Keratinocyte (primary cell): ENCODE measurements at regions not wholly inside any gene's neighbourhood (a gene's known extent, or its start where the extent isn't known, plus 50 kb on each side); places are given as distances from the start of the nearest gene placed in this dataset.
A peak's percentile ranks its signal among the peaks of the same experiment; 100 is the strongest.

Experiments
- DNase-seq: peaks from one replicate; pipeline ENCODE4 v3.0.0-alpha.2; 2011; ENCODE audit warnings: low read depth, missing footprints, low spot score
- FAIRE-seq: peaks from 2 replicates; lab custom pipeline; 2011; peaks lifted over from hg19 to GRCh38; lab: Jason Lieb, UNC
- H2AFZ ChIP-seq: 2 replicates; pipeline ENCODE4 v1.6.0; 2012; ENCODE audit warnings: low read length, control low read depth, inconsistent platforms; ENCODE audit not compliant: control insufficient read depth
- H3K27ac ChIP-seq: 2 replicates; pipeline ENCODE4 v1.5.1; 2011; ENCODE audit warnings: low read length; ENCODE audit not compliant: control insufficient read depth, insufficient read depth
- H3K27me3 ChIP-seq: 3 replicates; pipeline ENCODE4 v1.6.0; 2011; ENCODE audit warnings: low read length; ENCODE audit not compliant: control insufficient read depth, insufficient read depth; ENCODE audit errors: extremely low read depth
- H3K36me3 ChIP-seq, 2 experiments: 2 replicates in 1 of 2; 3 replicates in 1 of 2; pipeline ENCODE4 v1.5.1; 2011; ENCODE audit warnings: low read length in 2 of 2, mild to moderate bottlenecking in 1 of 2; ENCODE audit not compliant: control insufficient read depth in 2 of 2, insufficient read depth in 2 of 2; ENCODE audit errors: extremely low read depth in 1 of 2
- H3K4me1 ChIP-seq: 3 replicates; pipeline ENCODE4 v1.5.1; 2011; ENCODE audit warnings: low read length; ENCODE audit not compliant: control insufficient read depth, insufficient read depth; ENCODE audit errors: extremely low read depth
- H3K4me2 ChIP-seq: 3 replicates; pipeline ENCODE4 v1.6.0; 2011; ENCODE audit warnings: low read depth, low read length; ENCODE audit not compliant: control insufficient read depth, insufficient read depth; ENCODE audit errors: extremely low read depth
- H3K4me3 ChIP-seq, 3 experiments: fragments of 200-600 bp in 1 of 3; sonication (generic) in 1 of 3; 2 replicates in 2 of 3; 3 replicates in 1 of 3; pipeline ENCODE4 v1.5.1; 2011 to 2016; ENCODE audit warnings: low read length in 3 of 3, mild to moderate bottlenecking in 3 of 3, control low read depth in 2 of 3, inconsistent platforms in 1 of 3, low read depth in 1 of 3, mixed read lengths in 1 of 3, mixed run types in 1 of 3, moderate library complexity in 1 of 3; ENCODE audit not compliant: control insufficient read depth in 2 of 3, insufficient read depth in 2 of 3; ENCODE audit errors: extremely low read depth in 1 of 3
- H3K79me2 ChIP-seq: 2 replicates; pipeline ENCODE4 v1.6.0; 2012; ENCODE audit warnings: low read length; ENCODE audit not compliant: control insufficient read depth, insufficient read depth
- H3K9ac ChIP-seq: 3 replicates; pipeline ENCODE4 v1.6.0; 2011; ENCODE audit warnings: low read length; ENCODE audit not compliant: control insufficient read depth, insufficient read depth; ENCODE audit errors: extremely low read depth
- H3K9me1 ChIP-seq: 3 replicates; pipeline ENCODE4 v1.6.0; 2011; ENCODE audit warnings: low read length; ENCODE audit not compliant: control insufficient read depth, insufficient read depth; ENCODE audit errors: extremely low read depth
- H3K9me3 ChIP-seq: 2 replicates; pipeline ENCODE4 v1.5.1; 2012; ENCODE audit warnings: low read depth, low read length; ENCODE audit not compliant: control insufficient read depth
- H4K20me1 ChIP-seq: 3 replicates; pipeline ENCODE4 v1.6.0; 2011; ENCODE audit warnings: low read length; ENCODE audit not compliant: control insufficient read depth, insufficient read depth; ENCODE audit errors: extremely low read depth
- CTCF ChIP-seq, 3 experiments: IDR thresholded peaks in 1 of 3; conservative IDR thresholded peaks in 1 of 3; optimal IDR thresholded peaks in 1 of 3; 2 replicates in 2 of 3; 3 replicates in 1 of 3; pipeline versions ENCODE3 to v1.5.1; 2011; ENCODE audit warnings: low read length in 3 of 3, mild to moderate bottlenecking in 3 of 3, moderate library complexity in 2 of 3, control low read depth in 1 of 3, inconsistent platforms in 1 of 3; ENCODE audit not compliant: insufficient read depth in 2 of 3; ENCODE audit errors: extremely low read depth in 1 of 3
- EZH2 ChIP-seq: IDR thresholded peaks from one replicate; pipeline ENCODE4 v1.6.1; 2012; ENCODE audit warnings: inconsistent platforms, mild to moderate bottlenecking, low read length, moderate library complexity
- dilution Hi-C: fragments of 300-500 bp; cut with MboI; formaldehyde crosslinking; loops from one replicate; pipeline ENCODE4 v1.7.0; 2020; ENCODE audit warnings: low sequenced_read_pairs; ENCODE audit not compliant: extremely low pct_ligation_motif_present

GRCh38 chr5:115375893-115376292 lies 79.4 kb upstream of the CCDC112 start:
- dilution Hi-C loops, result no loop called here
- H3K4me3 ChIP-seq, result no peak overlapping the region
- FAIRE-seq (no peak), DNase-seq (no peak)
- no peak overlapping the region for H3K4me2 ChIP-seq
- no peak overlapping the region for H3K9ac ChIP-seq
- no peak overlapping the region for H3K27ac ChIP-seq
- no peaks in the 10 kb centered on the region for H3K36me3 ChIP-seq
- no peaks in the 10 kb centered on the region for H3K79me2 ChIP-seq
- no peaks in the 10 kb centered on the region for H4K20me1 ChIP-seq
- H3K27me3 ChIP-seq, result no peaks in the 10 kb centered on the region
- no peak overlapping the region for H2AFZ ChIP-seq
- no peak for TF ChIP-seq EZH2
- no peak for TF ChIP-seq CTCF (optimal IDR thresholded peaks at IDR 0.05 in 1 of 3, IDR thresholded peaks at IDR 0.05 in 1 of 3, conservative IDR thresholded peaks at IDR 0.05 in 1 of 3; ENCODE audit: extremely low read depth in 1 of 3, insufficient read depth in 2 of 3, low read length in 3 of 3)
- H3K9me3 ChIP-seq, result no peaks in the 10 kb centered on the region
- no peaks in the 10 kb centered on the region for H3K9me1 ChIP-seq
- peaks cover 22% of the 10 kb centered on the region for H3K4me1 ChIP-seq

DNA sequence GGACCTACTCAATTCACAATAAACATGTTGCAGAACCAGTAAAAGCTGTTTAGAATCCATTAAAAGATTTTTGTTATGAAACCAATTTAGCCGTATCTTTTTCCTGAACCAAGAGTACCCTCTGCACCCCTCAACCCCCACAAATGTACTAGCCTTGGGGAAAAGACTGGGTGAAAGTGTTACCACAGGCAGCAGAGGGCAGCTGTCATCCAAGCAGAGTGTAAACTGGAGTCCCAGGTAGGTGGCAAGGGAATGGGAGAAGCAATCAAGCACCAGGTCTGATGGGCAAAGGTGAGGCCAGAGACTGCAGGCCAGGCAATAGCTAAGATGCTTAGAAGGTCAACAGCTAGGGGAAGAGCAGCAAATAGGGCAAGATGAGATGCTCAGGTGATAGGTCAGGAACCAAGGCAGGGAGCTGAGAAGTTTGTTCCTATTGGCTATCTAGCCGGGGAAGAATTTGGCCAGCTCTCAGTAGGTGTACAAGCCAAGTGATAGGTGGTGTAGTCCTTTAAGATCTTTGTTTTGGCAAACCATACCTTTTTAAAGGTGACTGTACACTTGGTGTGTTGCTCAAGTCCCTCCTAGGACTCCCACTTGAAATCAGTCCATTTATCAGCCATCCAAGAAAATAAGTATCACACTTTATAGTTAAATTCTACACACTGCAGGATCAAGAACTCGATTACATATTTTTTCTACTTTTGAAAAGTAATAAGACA lies 77.8 kb upstream of the CCDC112 start:
- Histone ChIP-seq H3K36me3 (no peaks in the 10 kb centered on the region), H2AFZ (no peak overlapping the region), H3K9me1 (no peaks in the 10 kb centered on the region), H3K4me1 (peaks cover 11% of the 10 kb centered on the region), H3K9me3 (no peaks in the 10 kb centered on the region), H3K9ac (no peak overlapping the region), H3K27ac (no peak overlapping the region), H3K4me2 (no peak overlapping the region), H4K20me1 (no peaks in the 10 kb centered on the region), H3K4me3 (no peak overlapping the region), H3K27me3 (no peaks in the 10 kb centered on the region), H3K79me2 (no peaks in the 10 kb centered on the region)
- no peak for DNase-seq
- no peak for TF ChIP-seq EZH2
- peak; percentile 27 to 60 (median 51) for TF ChIP-seq CTCF (optimal IDR thresholded peaks at IDR 0.05 in 1 of 3, IDR thresholded peaks at IDR 0.05 in 1 of 3, conservative IDR thresholded peaks at IDR 0.05 in 1 of 3; ENCODE audit: extremely low read depth in 1 of 3, insufficient read depth in 2 of 3, low read length in 3 of 3)
- no peak for FAIRE-seq
- dilution Hi-C loops, result no loop called here
